GM12872 (cell line): ENCODE measurements at regions not wholly inside any gene's neighbourhood (a gene's known extent, or its start where the extent isn't known, plus 50 kb on each side); places are given as distances from the start of the nearest gene placed in this dataset.

ENCODE experiments used
- TF ChIP-seq, protein P1 (sequence below): IDR thresholded peaks from 3 replicates; pipeline ENCODE4 v1.5.1; 2011; ENCODE audit warnings: low read depth, mild to moderate bottlenecking, low read length, moderate library complexity; ENCODE audit not compliant: insufficient read depth

DNA sequence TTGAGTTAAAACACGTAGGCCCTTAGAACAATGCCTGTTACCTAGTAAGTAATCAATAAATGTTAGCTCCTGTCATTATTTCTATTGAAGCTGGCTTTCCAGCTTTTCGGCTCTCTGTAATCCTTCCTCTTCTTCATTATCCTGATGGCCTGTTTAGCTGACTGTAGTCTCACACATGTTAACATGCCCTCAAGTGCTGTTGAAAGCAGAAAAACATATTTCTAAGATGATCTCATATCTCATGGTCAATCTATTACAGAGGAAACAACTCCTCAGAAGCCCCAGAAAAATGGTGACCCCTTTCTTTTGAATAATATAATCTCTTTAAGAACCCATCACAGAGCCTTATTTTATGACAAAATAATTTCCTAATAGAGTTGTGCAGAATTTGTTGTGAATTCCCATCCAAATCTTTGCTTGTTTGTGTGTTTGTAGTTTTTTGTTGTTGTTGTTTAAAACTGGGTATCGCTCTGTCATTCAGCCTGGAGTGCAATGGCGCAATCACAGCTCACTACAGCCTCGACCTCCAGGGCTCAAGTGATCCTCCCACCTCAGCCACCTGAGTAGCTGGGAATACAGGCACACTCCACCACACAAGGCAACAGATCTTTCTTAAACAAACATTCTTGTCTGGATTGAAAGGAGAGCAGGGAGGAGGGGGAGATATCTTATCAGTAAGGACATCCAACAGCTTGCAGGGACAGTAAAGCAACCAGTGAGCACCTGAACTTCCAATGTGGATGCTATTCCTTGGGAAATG lies 242.5 kb upstream of the CAND1 start:
- TF ChIP-seq, protein P1, sequence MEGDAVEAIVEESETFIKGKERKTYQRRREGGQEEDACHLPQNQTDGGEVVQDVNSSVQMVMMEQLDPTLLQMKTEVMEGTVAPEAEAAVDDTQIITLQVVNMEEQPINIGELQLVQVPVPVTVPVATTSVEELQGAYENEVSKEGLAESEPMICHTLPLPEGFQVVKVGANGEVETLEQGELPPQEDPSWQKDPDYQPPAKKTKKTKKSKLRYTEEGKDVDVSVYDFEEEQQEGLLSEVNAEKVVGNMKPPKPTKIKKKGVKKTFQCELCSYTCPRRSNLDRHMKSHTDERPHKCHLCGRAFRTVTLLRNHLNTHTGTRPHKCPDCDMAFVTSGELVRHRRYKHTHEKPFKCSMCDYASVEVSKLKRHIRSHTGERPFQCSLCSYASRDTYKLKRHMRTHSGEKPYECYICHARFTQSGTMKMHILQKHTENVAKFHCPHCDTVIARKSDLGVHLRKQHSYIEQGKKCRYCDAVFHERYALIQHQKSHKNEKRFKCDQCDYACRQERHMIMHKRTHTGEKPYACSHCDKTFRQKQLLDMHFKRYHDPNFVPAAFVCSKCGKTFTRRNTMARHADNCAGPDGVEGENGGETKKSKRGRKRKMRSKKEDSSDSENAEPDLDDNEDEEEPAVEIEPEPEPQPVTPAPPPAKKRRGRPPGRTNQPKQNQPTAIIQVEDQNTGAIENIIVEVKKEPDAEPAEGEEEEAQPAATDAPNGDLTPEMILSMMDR, result no peak

DNA sequence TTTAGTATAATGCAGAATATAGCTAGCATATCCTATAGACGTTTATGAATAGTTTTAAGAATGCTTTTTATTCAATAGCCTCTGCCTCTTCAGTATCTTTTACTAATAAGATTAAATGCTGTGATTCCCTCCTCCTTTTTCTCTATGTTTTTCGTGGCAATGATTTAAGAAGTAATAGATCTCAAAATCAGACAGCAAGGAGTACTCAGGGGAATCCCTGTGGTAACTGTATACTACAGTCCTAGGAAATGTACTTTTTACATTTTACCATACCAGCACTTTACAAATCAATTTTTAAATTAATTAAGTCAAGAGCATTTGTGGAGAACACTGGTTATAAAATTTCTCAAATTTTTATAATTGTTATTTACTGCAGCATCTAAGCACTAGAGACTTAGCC lies 240.6 kb upstream of the CAND1 start:
- TF ChIP-seq, protein P1, result no peak

DNA sequence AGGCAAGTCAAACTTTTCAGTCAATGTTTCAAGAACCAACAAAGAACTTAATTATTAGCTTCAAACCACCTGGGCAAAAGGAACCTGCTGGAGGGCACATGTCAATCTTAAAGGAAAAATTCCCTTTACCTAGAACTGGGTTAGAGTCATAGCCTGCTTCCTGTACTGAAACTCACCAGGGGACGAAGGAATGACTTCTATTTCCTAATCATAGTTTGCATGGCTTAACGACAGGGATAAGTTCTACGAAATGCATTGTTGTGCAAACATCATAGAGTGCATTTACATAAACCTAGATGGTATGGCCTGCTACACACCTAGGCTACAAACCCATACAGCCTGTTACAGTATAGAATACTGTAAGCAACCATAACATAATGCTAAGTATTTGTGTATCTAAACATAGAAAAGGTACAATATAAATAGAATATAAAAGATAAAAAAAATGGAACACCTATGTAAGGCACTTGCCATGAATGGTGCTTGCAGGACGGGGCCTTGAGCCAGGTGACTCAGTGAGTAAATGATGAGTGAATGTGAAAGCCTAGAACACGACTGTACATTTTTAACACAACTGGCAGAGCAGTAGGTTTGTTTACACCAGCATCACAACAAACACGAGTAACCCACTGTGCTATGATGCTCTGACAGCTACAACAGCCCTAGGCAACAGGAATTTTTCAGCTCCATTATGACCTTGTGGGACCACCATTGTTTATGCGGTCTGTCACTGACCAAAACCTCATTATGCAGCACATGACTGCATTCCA lies 234.9 kb upstream of the CAND1 start:
- TF ChIP-seq, protein P1, result no peak

DNA sequence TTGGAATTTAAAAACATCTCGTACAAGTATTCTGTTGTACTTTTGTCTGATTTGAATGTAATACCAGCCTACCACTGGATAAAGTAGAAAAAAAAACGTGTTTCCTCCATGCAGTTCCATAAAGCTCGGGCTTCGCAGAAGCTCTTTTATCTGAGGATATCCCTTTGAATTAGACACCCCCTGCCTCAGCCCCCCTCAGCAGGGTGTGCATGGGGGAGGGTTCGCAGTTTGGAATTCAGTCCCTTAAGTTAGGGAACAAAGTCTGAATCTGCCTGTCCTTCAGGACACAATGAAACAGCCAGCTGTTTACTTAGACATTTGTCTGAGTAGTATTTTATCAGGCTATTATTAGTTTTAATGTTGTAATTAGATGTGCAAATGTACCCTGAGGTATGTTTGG lies 234.0 kb upstream of the CAND1 start:
- TF ChIP-seq, protein P1, result no peak

DNA sequence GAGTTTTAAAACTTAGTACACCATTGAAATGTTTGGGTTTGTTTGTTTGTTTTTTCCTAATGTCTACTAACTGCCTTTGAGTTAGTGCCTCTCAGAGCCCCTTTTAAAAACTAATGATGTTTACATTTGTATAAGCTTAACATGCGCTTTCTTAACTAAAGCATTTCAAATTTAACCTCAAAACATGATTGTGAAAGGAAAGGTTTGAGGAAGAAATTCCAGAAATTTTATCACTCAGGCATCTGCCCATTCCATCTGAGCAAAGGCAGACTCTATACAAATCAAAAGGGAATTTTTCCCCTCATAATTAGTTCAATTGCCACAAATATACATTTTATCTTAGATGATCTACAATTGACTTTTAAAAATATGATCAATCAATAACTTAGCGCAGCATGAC lies 230.7 kb upstream of the CAND1 start:
- TF ChIP-seq, protein P1, result no peak

DNA sequence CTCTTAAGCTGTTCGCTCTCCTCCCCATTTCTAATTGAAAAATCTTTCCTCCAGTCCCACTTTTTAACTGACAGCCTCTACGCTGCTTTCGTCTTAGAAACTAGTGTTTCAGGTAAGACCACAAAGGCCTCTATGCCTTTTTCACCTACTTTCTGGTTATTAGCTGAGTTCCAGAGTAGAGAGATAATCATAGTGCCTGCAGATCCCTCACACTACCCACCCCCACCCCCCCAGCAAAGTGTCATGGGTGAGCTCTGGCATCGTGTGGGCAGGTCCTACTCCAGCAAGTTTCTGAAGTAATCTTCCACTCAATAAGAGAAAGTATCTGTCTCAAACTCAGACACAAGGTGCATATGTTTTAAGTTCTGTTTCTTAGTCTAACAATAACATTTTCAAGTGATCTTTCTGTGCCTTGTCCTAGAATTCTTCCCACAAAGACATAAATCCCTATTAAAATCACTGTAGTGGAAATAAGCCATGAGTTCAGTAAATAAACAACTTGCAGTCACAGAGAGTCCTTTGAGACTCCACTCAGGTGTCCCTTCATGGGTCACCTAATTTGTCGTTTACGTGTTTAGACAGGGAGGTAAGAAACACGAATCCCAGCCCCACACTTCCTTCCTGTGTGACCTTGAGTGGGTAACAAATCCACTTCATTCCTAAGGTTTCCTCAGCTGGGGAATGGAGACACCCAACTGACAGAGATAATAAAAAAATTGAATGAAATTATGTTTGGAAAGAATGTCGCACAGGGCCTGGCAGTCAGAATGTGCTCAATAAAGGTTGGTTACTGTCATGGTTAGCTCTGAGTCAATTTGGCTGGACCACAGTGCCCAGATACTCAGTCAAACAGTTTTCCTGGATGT lies 228.9 kb upstream of the CAND1 start:
- TF ChIP-seq, protein P1, result no peak

DNA sequence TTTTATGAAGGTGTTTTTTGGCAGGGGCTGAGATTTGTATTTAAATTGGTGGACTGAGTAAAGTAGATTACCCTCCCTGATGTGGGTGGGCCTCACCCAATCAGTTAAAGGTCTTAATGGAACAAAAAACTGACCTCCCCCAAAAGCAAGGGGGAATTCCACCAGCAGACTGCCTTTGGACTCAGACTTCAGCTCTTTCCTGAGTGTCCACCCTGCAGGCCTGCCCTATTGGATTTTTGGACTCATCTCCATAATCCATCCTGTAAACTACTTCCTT lies 228.4 kb upstream of the CAND1 start:
- TF ChIP-seq, protein P1, result no peak
